Smooth muscle cell (in vitro differentiated cells): ENCODE measurements at regions not wholly inside any gene's neighbourhood (a gene's known extent, or its start where the extent isn't known, plus 50 kb on each side); places are given as distances from the start of the nearest gene placed in this dataset.
"Not testable (repeated sequence)": the region's sequence is repeated elsewhere in the genome, so short reads cannot be mapped to it uniquely, and the experiment has no call there.

Experiments
- DNase-seq: peaks from one replicate; lab custom pipeline; 2025; ENCODE audit not compliant: unreplicated experiment; lab: John Stamatoyannopoulos, UW
- H2AFZ ChIP-seq: fragments of 200-600 bp; sonication (generic); 2 replicates; pipeline ENCODE4 v1.6.0; 2016; ENCODE audit warnings: antibody characterized with exemption, low read depth, mild to moderate bottlenecking
- H3F3A ChIP-seq: fragments of 200-600 bp; sonication (generic); 2 replicates; pipeline ENCODE4 v1.6.0; 2017; ENCODE audit warnings: antibody characterized with exemption, low read depth
- H3K27ac ChIP-seq: fragments of 200-600 bp; sonication (generic); 2 replicates; pipeline ENCODE4 v1.5.1; 2016; ENCODE audit warnings: low read depth, mild to moderate bottlenecking
- H3K27me3 ChIP-seq: fragments of 200-600 bp; sonication (generic); 2 replicates; pipeline ENCODE4 v1.6.1; 2016; ENCODE audit warnings: low read depth, mild to moderate bottlenecking
- H3K36me3 ChIP-seq: fragments of 200-600 bp; sonication (generic); 2 replicates; pipeline ENCODE4 v1.5.1; 2016; ENCODE audit warnings: low read depth
- H3K4me1 ChIP-seq: fragments of 200-600 bp; sonication (generic); 2 replicates; pipeline ENCODE4 v1.5.1; 2016; ENCODE audit warnings: low read depth
- H3K4me2 ChIP-seq: fragments of 200-600 bp; sonication (generic); 2 replicates; pipeline ENCODE4 v1.6.0; 2016; ENCODE audit warnings: mild to moderate bottlenecking
- H3K4me3 ChIP-seq: fragments of 200-600 bp; sonication (generic); 2 replicates; pipeline ENCODE4 v1.5.1; 2016; ENCODE audit warnings: mild to moderate bottlenecking
- H3K79me2 ChIP-seq: fragments of 200-600 bp; sonication (generic); 2 replicates; pipeline ENCODE4 v1.6.0; 2016; ENCODE audit warnings: low read depth, mild to moderate bottlenecking
- H3K9ac ChIP-seq: fragments of 200-600 bp; sonication (generic); 2 replicates; pipeline ENCODE4 v1.6.0; 2016; ENCODE audit warnings: low read depth
- H3K9me3 ChIP-seq: fragments of 200-600 bp; sonication (generic); replicated peaks from 2 replicates; pipeline ENCODE4 v1.5.1; 2016; ENCODE audit warnings: low read depth
- H4K20me1 ChIP-seq: fragments of 200-600 bp; sonication (generic); 2 replicates; pipeline ENCODE4 v1.6.0; 2016; ENCODE audit warnings: low read depth
- WGBS: methylation state at CpG from one replicate; pipeline ENCODE4 v1.1.7; 2016; ENCODE audit warnings: low lambda C conversion rate; 5-methylcytosine and 5-hydroxymethylcytosine counted together
- TF ChIP-seq, protein P1 (sequence below): fragments of 200-600 bp; sonication (generic); IDR thresholded peaks from 2 replicates; pipeline ENCODE4 v1.5.1; 2017; ENCODE audit warnings: borderline replicate concordance, mild to moderate bottlenecking, antibody characterized with exemption; ENCODE audit not compliant: insufficient read depth, poor library complexity, severe bottlenecking

DNA sequence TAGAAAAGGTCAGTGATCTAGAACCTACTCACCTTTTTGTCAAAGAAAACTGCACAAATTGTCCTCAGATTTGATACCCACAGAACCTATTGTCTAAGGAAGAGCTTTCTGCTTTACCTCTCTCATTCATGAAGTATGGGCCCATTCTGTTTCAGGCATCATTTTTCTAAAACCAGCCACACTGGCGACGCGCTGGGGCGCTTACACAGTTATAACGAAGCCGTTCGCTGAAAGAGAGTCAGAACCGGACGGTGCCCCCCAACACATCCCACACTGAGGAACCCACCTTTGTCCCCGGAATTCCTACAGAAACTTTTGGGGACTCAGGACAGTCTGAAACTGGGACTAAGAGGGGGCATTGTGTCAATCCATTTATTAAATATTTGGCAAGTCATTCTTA, 206.3 kb upstream of the HAAO start:
- no peak overlapping the region for H2AFZ ChIP-seq
- no peaks in the 10 kb centered on the region for H3K79me2 ChIP-seq
- H3K4me2 ChIP-seq = no peak overlapping the region
- no peaks in the 10 kb centered on the region for H3K36me3 ChIP-seq
- H3K9me3 ChIP-seq = peaks cover 2% of the 10 kb centered on the region
- TF ChIP-seq, protein P1, sequence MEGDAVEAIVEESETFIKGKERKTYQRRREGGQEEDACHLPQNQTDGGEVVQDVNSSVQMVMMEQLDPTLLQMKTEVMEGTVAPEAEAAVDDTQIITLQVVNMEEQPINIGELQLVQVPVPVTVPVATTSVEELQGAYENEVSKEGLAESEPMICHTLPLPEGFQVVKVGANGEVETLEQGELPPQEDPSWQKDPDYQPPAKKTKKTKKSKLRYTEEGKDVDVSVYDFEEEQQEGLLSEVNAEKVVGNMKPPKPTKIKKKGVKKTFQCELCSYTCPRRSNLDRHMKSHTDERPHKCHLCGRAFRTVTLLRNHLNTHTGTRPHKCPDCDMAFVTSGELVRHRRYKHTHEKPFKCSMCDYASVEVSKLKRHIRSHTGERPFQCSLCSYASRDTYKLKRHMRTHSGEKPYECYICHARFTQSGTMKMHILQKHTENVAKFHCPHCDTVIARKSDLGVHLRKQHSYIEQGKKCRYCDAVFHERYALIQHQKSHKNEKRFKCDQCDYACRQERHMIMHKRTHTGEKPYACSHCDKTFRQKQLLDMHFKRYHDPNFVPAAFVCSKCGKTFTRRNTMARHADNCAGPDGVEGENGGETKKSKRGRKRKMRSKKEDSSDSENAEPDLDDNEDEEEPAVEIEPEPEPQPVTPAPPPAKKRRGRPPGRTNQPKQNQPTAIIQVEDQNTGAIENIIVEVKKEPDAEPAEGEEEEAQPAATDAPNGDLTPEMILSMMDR = no peak
- no peak overlapping the region for H3K27ac ChIP-seq
- H3F3A ChIP-seq = no peaks in the 10 kb centered on the region
- no peaks in the 10 kb centered on the region for H3K27me3 ChIP-seq
- H3K9ac ChIP-seq = no peak overlapping the region
- H4K20me1 ChIP-seq = no peaks in the 10 kb centered on the region
- no peak overlapping the region for H3K4me3 ChIP-seq
- no peaks in the 10 kb centered on the region for H3K4me1 ChIP-seq
- DNase-seq = no peak
- 98% methylated on average over 10 of the region's 10 CpGs for WGBS

DNA sequence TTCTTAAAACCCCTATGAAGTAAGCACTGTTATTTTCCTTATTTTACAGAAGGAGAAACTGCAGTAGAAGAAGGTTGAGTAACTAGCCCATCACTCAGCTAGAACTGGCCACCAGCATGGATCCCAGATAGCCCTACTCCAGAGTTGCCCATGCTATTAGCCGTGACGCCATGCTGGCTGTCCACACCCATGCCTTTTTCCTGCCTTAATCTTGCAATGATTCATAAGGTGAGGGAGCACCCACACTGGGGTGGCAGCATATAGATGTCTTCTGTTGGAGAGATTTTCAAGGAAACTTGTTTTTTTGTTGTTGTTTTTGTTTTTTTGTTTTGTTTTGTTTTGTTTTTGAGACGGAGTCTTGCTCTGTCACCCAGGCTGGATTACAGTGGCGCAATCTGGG, 204.1 kb upstream of the HAAO start:
- 95% methylated on average over 4 of the region's 4 CpGs for WGBS
- peaks cover 2% of the 10 kb centered on the region for H3K9me3 ChIP-seq
- no peak overlapping the region for H3K4me3 ChIP-seq

DNA sequence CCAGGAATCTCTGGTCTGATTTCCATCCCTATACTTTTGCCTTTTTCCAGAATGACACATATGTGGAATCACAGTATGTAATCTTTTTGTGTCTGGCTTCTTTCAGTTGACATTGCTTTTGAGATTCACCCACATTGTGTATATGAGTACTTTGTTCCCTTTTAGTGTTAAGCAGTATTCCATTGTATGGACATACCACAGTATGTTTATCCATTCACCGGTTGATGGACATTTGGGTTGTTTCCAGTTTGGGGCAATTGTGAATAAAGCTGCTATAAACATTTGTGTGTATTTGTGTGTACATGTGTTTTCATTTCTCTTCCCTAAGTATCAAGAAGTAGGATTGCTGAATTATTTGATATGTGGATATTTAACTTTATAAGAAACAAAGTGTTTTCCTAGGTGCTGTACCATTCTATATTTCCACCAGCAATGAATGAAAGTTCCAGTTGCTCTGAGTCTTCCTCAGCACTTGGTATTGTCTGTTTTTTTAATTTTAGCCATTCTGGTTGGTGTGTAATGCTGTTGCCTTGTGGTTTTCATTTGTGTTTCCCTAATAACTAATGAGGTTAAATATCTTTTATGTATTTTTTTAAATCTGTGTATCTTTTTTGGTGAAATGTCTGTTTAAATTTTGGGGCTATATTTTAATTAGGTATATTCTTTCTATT, 203.5 kb upstream of the HAAO start:
- TF ChIP-seq, protein P1 = no peak
- Histone ChIP-seq H3K4me1 (no peaks in the 10 kb centered on the region), H2AFZ (no peak overlapping the region), H3K4me2 (no peak overlapping the region), H3K27me3 (no peaks in the 10 kb centered on the region), H3K9me3 (peaks cover 2% of the 10 kb centered on the region), H4K20me1 (no peaks in the 10 kb centered on the region), H3F3A (no peaks in the 10 kb centered on the region), H3K36me3 (no peaks in the 10 kb centered on the region), H3K4me3 (no peak overlapping the region), H3K79me2 (no peaks in the 10 kb centered on the region), H3K9ac (no peak overlapping the region), H3K27ac (no peak overlapping the region)
- no peak for DNase-seq
- 97% methylated on average over 1 of the region's 1 CpG for WGBS

More for the DNA sequence above, 204.1 kb upstream of the HAAO start:
- Histone ChIP-seq H3F3A (no peaks in the 10 kb centered on the region), H3K4me2 (no peak overlapping the region), H3K79me2 (no peaks in the 10 kb centered on the region), H3K4me1 (no peaks in the 10 kb centered on the region), H4K20me1 (no peaks in the 10 kb centered on the region), H2AFZ (no peak overlapping the region), H3K27me3 (no peaks in the 10 kb centered on the region), H3K36me3 (no peaks in the 10 kb centered on the region), H3K27ac (no peak overlapping the region), H3K9ac (no peak overlapping the region)
- TF ChIP-seq, protein P1 = no peak
- DNase-seq = no peak

DNA sequence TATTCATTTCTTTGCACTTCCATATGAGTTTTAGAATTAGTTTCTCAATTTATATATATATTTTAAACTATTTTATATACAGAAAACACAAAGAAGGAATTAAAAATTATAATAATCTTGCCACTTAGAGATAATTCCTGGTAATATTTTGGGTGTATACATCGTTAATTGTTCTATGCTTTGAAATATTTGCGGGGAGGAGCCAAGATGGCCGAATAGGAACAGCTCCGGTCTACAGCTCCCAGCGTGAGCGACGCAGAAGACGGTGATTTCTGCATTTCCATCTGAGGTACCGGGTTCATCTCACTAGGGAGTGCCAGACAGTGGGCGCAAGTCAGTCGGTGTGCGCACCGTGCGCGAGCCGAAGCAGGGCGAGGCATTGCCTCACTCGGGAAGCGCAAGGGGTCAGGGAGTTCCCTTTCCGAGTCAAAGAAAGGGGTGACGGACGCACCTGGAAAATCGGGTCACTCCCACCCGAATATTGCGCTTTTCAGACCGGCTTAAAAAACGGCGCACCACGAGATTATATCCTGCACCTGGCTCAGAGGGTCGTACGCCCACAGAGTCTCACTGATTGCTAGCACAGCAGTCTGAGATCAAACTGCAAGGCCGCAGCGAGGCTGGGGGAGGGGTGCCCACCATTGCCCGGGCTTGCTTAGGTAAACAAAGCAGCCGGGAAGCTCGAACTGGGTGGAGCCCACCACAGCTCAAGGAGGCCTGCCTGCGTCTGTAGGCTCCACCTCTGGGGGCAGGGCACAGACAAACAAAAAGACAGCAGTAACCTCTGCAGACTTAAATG, 197.1 kb upstream of the HAAO start:
- not testable (repeated sequence) for H3K4me3 ChIP-seq, H3K4me2 ChIP-seq, H3K27me3 ChIP-seq, H3K9ac ChIP-seq, DNase-seq, H3K4me1 ChIP-seq, H4K20me1 ChIP-seq, H2AFZ ChIP-seq, H3K36me3 ChIP-seq, H3K79me2 ChIP-seq, H3K27ac ChIP-seq, H3K9me3 ChIP-seq, H3F3A ChIP-seq
- WGBS = 55% methylated on average over 36 of the region's 37 CpGs

DNA sequence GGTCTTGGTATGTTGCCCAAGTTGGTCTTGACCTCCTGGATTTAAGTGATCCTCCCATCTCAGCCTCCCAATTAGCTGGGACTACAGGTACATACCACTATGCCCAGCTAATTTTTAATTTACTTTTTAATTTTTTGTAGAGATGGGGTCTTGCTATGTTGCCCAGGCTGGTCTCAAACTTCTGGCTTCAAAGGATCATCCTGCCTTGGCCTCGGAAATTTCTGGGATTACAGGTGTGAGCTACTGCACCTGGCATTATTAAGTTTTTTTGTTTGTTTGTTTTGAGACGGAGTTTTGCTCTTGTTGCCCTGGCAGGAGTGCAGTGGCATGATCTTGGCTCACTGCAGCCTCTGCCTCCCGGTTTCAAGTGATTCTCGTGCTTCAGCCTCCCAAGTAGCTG, 195.7 kb upstream of the HAAO start:
- not testable (repeated sequence) for H3K9ac ChIP-seq, H3K27me3 ChIP-seq, H3K4me1 ChIP-seq, DNase-seq, H3K4me3 ChIP-seq, H3K36me3 ChIP-seq, H3K79me2 ChIP-seq, H2AFZ ChIP-seq, H3K27ac ChIP-seq, H3F3A ChIP-seq, H3K9me3 ChIP-seq, H3K4me2 ChIP-seq, H4K20me1 ChIP-seq
- 97% methylated on average over 4 of the region's 4 CpGs for WGBS
